MCF 10A (cell line): ENCODE measurements at regions not wholly inside any gene's neighbourhood (a gene's known extent, or its start where the extent isn't known, plus 50 kb on each side); places are given as distances from the start of the nearest gene placed in this dataset.

Experiments
- BruUV-seq: library from RNA; stranded (reverse); fragments of 400-500 nt; replicated peaks from 2 replicates; lab custom pipeline; 2021; lab: Mats Ljungman, UMichigan
- CTCF ChIA-PET: fragments of 300-600 bp; sonication (Branson Sonifier 250); formaldehyde crosslinking; extraction: SDS; loops from one replicate; lab custom pipeline; 2021; ENCODE audit warnings: antibody characterized with exemption, inconsistent platforms; lab: Yijun Ruan, JAX
- POLR2A ChIA-PET: fragments of 300-600, 350-650 bp; sonication (Branson Sonifier 250); formaldehyde crosslinking; extraction: SDS; loops from one replicate; lab custom pipeline; 2020; ENCODE audit warnings: antibody characterized with exemption, inconsistent platforms; lab: Yijun Ruan, JAX
- DNase-seq: peaks from one replicate; pipeline ENCODE4 v3.0.0-alpha.2; 2018; ENCODE audit not compliant: unreplicated experiment
- H3K27ac Mint-ChIP-seq: one replicate; pipeline ENCODE4 v1.8.0; 2022; ENCODE audit warnings: mild to moderate bottlenecking, low read depth, mixed read lengths; ENCODE audit not compliant: unreplicated experiment
- H3K27me3 Mint-ChIP-seq: one replicate; pipeline ENCODE4 v1.8.0; 2022; ENCODE audit warnings: mixed read lengths; ENCODE audit not compliant: insufficient read depth, unreplicated experiment
- H3K36me3 Mint-ChIP-seq: one replicate; pipeline ENCODE4 v1.8.0; 2022; ENCODE audit warnings: mild to moderate bottlenecking, moderate library complexity, mixed read lengths; ENCODE audit not compliant: insufficient read depth, unreplicated experiment
- H3K4me1 Mint-ChIP-seq: one replicate; pipeline ENCODE4 v1.8.0; 2022; ENCODE audit warnings: mixed read lengths; ENCODE audit not compliant: insufficient read depth, unreplicated experiment
- H3K4me3 Mint-ChIP-seq: one replicate; pipeline ENCODE4 v1.8.0; 2022; ENCODE audit warnings: mild to moderate bottlenecking, moderate library complexity, mixed read lengths; ENCODE audit not compliant: unreplicated experiment
- H3K9me3 Mint-ChIP-seq: one replicate; pipeline ENCODE4 v1.8.0; 2022; ENCODE audit warnings: mixed read lengths; ENCODE audit not compliant: unreplicated experiment
- intact Hi-C: fragments of 100-400 bp; cut with micrococcal nuclease; formaldehyde crosslinking; loops from 2 replicates; pipeline ENCODE4 v1.14.1; 2022
- TF ChIP-seq, protein P1 (sequence below): fragments of 200-600 bp; IDR thresholded peaks from one replicate; pipeline ENCODE4 v1.8.0; 2022; ENCODE audit warnings: antibody characterized with exemption, mild to moderate bottlenecking; ENCODE audit not compliant: unreplicated experiment

DNA sequence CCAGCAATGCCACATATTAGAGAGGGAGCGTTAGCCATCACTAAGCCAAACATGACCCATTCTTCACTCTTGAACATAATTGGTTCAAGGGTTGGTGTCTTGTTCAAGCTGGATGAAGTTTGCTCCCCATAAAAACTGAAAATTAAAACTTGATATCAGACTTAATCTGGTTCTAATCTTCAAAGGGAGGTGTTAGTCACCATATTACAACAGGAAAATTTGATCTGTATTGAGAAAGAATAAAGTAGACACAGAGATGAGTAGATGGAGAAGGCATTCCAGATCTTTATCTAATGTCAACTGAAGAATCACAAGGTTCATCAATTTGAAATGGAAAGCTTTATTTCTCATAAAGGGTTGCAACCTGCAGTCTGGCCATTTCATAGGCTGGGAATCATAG, 972.8 kb downstream of the HACE1 start:
- H3K9me3 Mint-ChIP-seq, result peaks cover 7% of the 10 kb centered on the region
- TF ChIP-seq, protein P1, sequence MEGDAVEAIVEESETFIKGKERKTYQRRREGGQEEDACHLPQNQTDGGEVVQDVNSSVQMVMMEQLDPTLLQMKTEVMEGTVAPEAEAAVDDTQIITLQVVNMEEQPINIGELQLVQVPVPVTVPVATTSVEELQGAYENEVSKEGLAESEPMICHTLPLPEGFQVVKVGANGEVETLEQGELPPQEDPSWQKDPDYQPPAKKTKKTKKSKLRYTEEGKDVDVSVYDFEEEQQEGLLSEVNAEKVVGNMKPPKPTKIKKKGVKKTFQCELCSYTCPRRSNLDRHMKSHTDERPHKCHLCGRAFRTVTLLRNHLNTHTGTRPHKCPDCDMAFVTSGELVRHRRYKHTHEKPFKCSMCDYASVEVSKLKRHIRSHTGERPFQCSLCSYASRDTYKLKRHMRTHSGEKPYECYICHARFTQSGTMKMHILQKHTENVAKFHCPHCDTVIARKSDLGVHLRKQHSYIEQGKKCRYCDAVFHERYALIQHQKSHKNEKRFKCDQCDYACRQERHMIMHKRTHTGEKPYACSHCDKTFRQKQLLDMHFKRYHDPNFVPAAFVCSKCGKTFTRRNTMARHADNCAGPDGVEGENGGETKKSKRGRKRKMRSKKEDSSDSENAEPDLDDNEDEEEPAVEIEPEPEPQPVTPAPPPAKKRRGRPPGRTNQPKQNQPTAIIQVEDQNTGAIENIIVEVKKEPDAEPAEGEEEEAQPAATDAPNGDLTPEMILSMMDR, result no peak
- no peaks in the 10 kb centered on the region for H3K27me3 Mint-ChIP-seq
- BruUV-seq, result no TSS peak
- intact Hi-C loops, result no loop called here
- no peak for DNase-seq
- H3K4me1 Mint-ChIP-seq, result peaks cover 6% of the 10 kb centered on the region
- H3K27ac Mint-ChIP-seq, result no peak overlapping the region
- H3K36me3 Mint-ChIP-seq, result no peaks in the 10 kb centered on the region
- CTCF ChIA-PET, result interaction anchor here (0.6 kb wide), 1 partner anchor 792 kb away, joined by 5 read pairs; no protein-coding TSS in a partner anchor
- no peak overlapping the region for H3K4me3 Mint-ChIP-seq
- POLR2A ChIA-PET, result no interaction called here

DNA sequence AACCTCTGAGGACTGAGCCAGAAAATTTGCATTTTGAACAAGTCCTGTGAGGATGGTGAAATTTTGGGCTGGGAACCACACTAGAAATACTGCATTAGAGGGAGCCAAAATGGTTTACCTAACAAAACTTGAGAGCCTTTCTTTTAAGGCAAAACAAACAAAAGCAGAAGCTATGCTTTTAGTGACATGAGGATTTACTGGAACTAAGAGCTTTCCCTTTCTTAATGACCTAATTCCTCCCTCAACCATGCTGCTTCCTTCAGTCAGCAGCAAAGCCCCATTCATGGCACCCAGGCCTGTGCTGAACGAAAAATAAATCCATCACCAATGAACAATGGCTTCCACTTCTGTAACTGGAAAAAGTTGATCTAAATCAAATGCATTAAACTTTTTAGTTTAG, 974.3 kb downstream of the HACE1 start:
- DNase-seq, result no peak
- Mint-ChIP-seq H3K4me3 (no peak overlapping the region), H3K9me3 (peaks cover 3% of the 10 kb centered on the region), H3K27ac (no peak overlapping the region), H3K27me3 (no peaks in the 10 kb centered on the region), H3K36me3 (no peaks in the 10 kb centered on the region), H3K4me1 (peaks cover 6% of the 10 kb centered on the region)
- TF ChIP-seq, protein P1, result no peak
- ChIA-PET CTCF (interaction anchor here (0.7 to 1.0 kb wide), 2 partner anchors 10 to 11 kb away, joined by 3 read pairs; no protein-coding TSS in a partner anchor), POLR2A (no interaction called here)
- intact Hi-C loops, result no loop called here
- no TSS peak for BruUV-seq

DNA sequence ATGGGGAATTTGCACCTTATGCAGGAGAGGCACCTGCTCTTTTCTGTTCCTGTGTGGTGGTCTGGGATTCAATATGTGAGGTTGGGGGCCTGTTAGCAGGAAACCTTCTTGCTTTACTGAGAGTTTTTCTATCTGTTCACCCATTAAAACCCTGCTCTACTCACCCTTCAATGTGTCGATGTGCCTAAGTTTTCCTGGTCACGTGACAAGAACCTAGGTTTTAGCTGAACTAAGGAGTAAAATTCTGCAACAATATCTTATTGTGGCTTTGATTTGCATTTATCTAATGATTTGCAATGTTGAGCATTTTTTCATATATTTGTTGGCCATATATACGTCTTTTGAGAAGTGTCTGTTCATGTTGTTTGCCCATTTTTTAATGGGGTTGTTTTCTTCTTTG, 979.9 kb downstream of the HACE1 start:
- Mint-ChIP-seq H3K36me3 (no peaks in the 10 kb centered on the region), H3K4me1 (peaks cover 6% of the 10 kb centered on the region), H3K27ac (no peak overlapping the region), H3K27me3 (no peaks in the 10 kb centered on the region), H3K9me3 (peaks cover 10% of the 10 kb centered on the region), H3K4me3 (no peak overlapping the region)
- BruUV-seq, result no TSS peak
- POLR2A ChIA-PET, result interaction anchor here (1.3 kb wide), 1 partner anchor 12 kb away, joined by 4 read pairs; no protein-coding TSS in a partner anchor
- CTCF ChIA-PET, result no interaction called here
- DNase-seq, result no peak
- TF ChIP-seq, protein P1, result no peak
- intact Hi-C loops, result no loop called here

DNA sequence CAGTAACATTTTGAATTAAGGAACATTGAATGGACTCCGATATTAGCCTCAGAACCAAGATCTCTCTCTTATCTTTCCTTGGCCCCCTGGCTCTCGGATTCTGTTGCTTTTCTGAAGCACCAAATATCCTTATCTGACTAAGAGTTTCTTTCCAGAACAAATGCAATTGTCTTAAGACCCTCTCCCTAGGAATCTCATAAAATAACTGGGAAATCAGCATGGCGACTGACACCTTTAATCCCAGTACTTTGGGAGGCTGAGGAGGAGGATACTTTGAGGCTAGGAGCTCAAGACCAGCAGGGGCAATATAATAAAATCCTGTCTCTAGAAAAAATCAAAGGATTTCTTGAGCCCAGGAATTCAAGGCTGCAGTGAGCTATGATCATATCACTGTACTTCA, 984.5 kb downstream of the HACE1 start:
- Mint-ChIP-seq H3K4me3 (no peak overlapping the region), H3K27me3 (no peaks in the 10 kb centered on the region), H3K4me1 (no peaks in the 10 kb centered on the region), H3K27ac (no peak overlapping the region), H3K9me3 (peaks cover 5% of the 10 kb centered on the region), H3K36me3 (no peaks in the 10 kb centered on the region)
- DNase-seq, result no peak
- BruUV-seq, result no TSS peak
- TF ChIP-seq, protein P1, result no peak
- ChIA-PET CTCF (interaction anchor here (0.7 kb wide), 1 partner anchor 65 kb away, joined by 3 read pairs; no protein-coding TSS in a partner anchor), POLR2A (interaction anchor here (0.6 kb wide), 1 partner anchor 260 kb away, joined by 3 read pairs; no protein-coding TSS in a partner anchor)
- intact Hi-C loops, result no loop called here
